ENCODE measurements at regions not wholly inside any gene's neighbourhood (a gene's known extent, or its start where the extent isn't known, plus 50 kb on each side); places are given as distances from the start of the nearest gene placed in this dataset.

DNA sequence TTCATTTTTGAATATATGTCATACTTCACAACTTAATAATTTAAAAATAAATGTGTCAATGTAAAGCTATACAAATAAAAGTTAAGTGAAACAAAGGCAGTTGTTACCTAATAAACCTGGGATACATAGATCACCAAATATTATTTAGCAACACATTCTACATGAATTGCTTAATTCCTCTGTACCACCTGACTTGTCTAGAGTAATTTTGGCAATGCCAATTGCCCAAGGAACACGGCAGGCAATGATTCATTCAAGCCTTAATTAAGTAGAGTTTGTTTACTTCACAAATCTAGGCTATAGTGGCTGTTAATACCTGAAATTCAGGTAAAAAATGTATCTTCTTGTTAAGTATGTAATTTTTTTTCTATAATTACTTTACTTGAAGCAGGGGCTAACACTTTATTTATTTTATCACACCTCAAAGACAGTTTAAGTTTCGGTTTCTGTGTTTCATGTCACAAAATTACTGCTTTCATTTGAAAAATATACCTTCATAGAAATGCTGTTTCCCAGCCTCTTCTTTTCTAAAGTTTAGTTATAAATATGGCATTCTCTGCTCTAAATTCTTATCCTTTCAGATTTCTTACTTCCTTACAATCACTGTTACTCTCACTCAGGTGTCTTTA lies 705.7 kb downstream of the SLITRK5 start:
- ChIA-PET RAD21 (ENCODE audit: low non-redundant PET in 1 of 2, low total read pairs in 2 of 2, uncharacterized antibody in 2 of 2, unreplicated experiment in 2 of 2) (no interaction called here), CTCF (no interaction called here), POLR2A (no interaction called here)
- H3K4me1 ChIP-seq (ENCODE audit: control insufficient read depth in 1 of 2, insufficient read depth in 2 of 2, low read length in 2 of 2), result no peaks in the 10 kb centered on the region
- no peak overlapping the region for H2AFZ ChIP-seq (ENCODE audit: low read depth, low read length, poor library complexity, severe bottlenecking)
- no peaks in the 10 kb centered on the region for H3K27me3 ChIP-seq (ENCODE audit: insufficient read depth, low read length)
- H3K9me2 ChIP-seq (ENCODE audit: insufficient read depth), result no peaks in the 10 kb centered on the region
- H3K79me2 ChIP-seq (ENCODE audit: insufficient read depth, low read length), result no peaks in the 10 kb centered on the region
- intact Hi-C loops (cut with micrococcal nuclease), result no loop called here
- no peak overlapping the region for H3K27ac ChIP-seq (ENCODE audit: low read depth, low read length)
- H3K9ac ChIP-seq (ENCODE audit: low read length), result no peak overlapping the region
- H3K4me3 ChIP-seq (replicated peaks in 1 of 2; ENCODE audit: low read depth in 1 of 2, low read length in 2 of 2), result no peak overlapping the region
- 0 out of 4 replicates have a peak, but pooled peaks cover 0 to 4% of the 10 kb centered on the region in 2 experiments for H3K9me3 ChIP-seq (ENCODE audit: control insufficient read depth in 1 of 2, insufficient read depth in 1 of 2, low read depth in 1 of 2, low read length in 2 of 2)
- no TSS peak for BruUV-seq (replicated peaks)
- ATAC-seq, result no peak
- H3K36me3 ChIP-seq (ENCODE audit: control insufficient read depth in 1 of 2, insufficient read depth in 2 of 2, low read length in 2 of 2), result no peaks in the 10 kb centered on the region
- no peak overlapping the region for H3K4me2 ChIP-seq (ENCODE audit: low read length)
- no peak for DNase-seq (ENCODE audit: low read depth, low spot score)
- no peak for TF ChIP-seq JUND (IDR thresholded peaks at IDR 0.05)
- TF ChIP-seq CTCF (IDR thresholded peaks at IDR 0.05 in 2 of 3, conservative IDR thresholded peaks at IDR 0.05 in 1 of 3; ENCODE audit: borderline replicate concordance in 1 of 3, insufficient read depth in 1 of 3, low read depth in 2 of 3, low read length in 2 of 3), result no peak
- TF ChIP-seq, protein P1, sequence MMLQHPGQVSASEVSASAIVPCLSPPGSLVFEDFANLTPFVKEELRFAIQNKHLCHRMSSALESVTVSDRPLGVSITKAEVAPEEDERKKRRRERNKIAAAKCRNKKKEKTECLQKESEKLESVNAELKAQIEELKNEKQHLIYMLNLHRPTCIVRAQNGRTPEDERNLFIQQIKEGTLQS (IDR thresholded peaks at IDR 0.05), result no peak
- no peak for TF ChIP-seq POLR2A (IDR thresholded peaks at IDR 0.05; ENCODE audit: borderline replicate concordance, extremely low read depth, insufficient read depth, insufficient read length)
- TF ChIP-seq POLR2AphosphoS5 (IDR thresholded peaks at IDR 0.05; ENCODE audit: low read depth, low read length), result no peak
- no peak for TF ChIP-seq SP1 (IDR thresholded peaks at IDR 0.05; ENCODE audit: low read depth)
- TF ChIP-seq EGR1 (IDR thresholded peaks at IDR 0.05; ENCODE audit: low read depth), result no peak
- TF ChIP-seq CBX3 (IDR thresholded peaks at IDR 0.05; ENCODE audit: low read depth), result no peak
- TF ChIP-seq, protein P2, sequence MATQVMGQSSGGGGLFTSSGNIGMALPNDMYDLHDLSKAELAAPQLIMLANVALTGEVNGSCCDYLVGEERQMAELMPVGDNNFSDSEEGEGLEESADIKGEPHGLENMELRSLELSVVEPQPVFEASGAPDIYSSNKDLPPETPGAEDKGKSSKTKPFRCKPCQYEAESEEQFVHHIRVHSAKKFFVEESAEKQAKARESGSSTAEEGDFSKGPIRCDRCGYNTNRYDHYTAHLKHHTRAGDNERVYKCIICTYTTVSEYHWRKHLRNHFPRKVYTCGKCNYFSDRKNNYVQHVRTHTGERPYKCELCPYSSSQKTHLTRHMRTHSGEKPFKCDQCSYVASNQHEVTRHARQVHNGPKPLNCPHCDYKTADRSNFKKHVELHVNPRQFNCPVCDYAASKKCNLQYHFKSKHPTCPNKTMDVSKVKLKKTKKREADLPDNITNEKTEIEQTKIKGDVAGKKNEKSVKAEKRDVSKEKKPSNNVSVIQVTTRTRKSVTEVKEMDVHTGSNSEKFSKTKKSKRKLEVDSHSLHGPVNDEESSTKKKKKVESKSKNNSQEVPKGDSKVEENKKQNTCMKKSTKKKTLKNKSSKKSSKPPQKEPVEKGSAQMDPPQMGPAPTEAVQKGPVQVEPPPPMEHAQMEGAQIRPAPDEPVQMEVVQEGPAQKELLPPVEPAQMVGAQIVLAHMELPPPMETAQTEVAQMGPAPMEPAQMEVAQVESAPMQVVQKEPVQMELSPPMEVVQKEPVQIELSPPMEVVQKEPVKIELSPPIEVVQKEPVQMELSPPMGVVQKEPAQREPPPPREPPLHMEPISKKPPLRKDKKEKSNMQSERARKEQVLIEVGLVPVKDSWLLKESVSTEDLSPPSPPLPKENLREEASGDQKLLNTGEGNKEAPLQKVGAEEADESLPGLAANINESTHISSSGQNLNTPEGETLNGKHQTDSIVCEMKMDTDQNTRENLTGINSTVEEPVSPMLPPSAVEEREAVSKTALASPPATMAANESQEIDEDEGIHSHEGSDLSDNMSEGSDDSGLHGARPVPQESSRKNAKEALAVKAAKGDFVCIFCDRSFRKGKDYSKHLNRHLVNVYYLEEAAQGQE (IDR thresholded peaks at IDR 0.05; ENCODE audit: low read depth), result no peak
- TF ChIP-seq EZH2phosphoT487 (IDR thresholded peaks at IDR 0.05; ENCODE audit: borderline replicate concordance), result no peak
- TF ChIP-seq ZBTB33 (IDR thresholded peaks at IDR 0.05; ENCODE audit: extremely low read depth, insufficient replicate concordance, low read length), result no peak
- no peak for TF ChIP-seq EZH2 (IDR thresholded peaks at IDR 0.05)
- no peak for TF ChIP-seq ZFX (IDR thresholded peaks at IDR 0.05)
- no peak for TF ChIP-seq SRF (IDR thresholded peaks at IDR 0.05; ENCODE audit: low read depth)
- no peak for TF ChIP-seq CEBPB (IDR thresholded peaks at IDR 0.05; ENCODE audit: low read depth)
- TF ChIP-seq TCF7L2 (IDR thresholded peaks at IDR 0.05; ENCODE audit: borderline replicate concordance, extremely low read depth, insufficient read depth, insufficient read length), result no peak
- no peak for TF ChIP-seq ZNF274 (IDR thresholded peaks at IDR 0.05; ENCODE audit: low read depth, low read length)
- no peak for TF ChIP-seq FOSL1 (IDR thresholded peaks at IDR 0.05; ENCODE audit: low read depth)
- no peaks in the 10 kb centered on the region for H4K20me1 ChIP-seq (ENCODE audit: insufficient read depth)

All from HCT116 (cell line).